Tibial nerve (tissue), 4 donors: ENCODE measurements at regions not wholly inside any gene's neighbourhood (a gene's known extent, or its start where the extent isn't known, plus 50 kb on each side); places are given as distances from the start of the nearest gene placed in this dataset.

ENCODE experiments used
- DNase-seq, 2 donors: peaks; one replicate each; pipeline ENCODE4 v3.0.0-alpha.2; 2019; ENCODE audit warnings: low spot score in 2 of 2
- H3K27ac ChIP-seq, 4 donors: fragments of 200-600 bp; sonication (generic) in 3 of 4; one replicate each; pipeline ENCODE4 v1.5.1; 2017 to 2019; ENCODE audit warnings: mild to moderate bottlenecking in 1 of 4
- H3K27me3 ChIP-seq, 2 donors: fragments of 200-600 bp; sonication (generic) in 1 of 2; one replicate each; pipeline versions ENCODE4 v1.5.1 to v1.6.0; 2017 to 2019
- H3K36me3 ChIP-seq, 3 donors: fragments of 200-600 bp; sonication (generic); one replicate each; pipeline ENCODE4 v1.5.1; 2018 to 2019
- H3K4me1 ChIP-seq, 4 donors: fragments of 200-600 bp; sonication (generic) in 3 of 4; one replicate each; pipeline ENCODE4 v1.5.1; 2017 to 2019
- H3K4me3 ChIP-seq, 4 donors: fragments of 200-600 bp; sonication (generic) in 3 of 4; one replicate each; pipeline ENCODE4 v1.5.1; 2017 to 2019; ENCODE audit warnings: mild to moderate bottlenecking in 1 of 4, moderate library complexity in 1 of 4
- H3K9me3 ChIP-seq, 4 donors: fragments of 200-600 bp; sonication (generic) in 3 of 4; one replicate each; pipeline ENCODE4 v1.5.1; 2017 to 2019
- CTCF ChIP-seq, 5 experiments: fragments of 200-600 bp in 3 of 5; fragments of 450-650 bp in 2 of 5; sonication (generic) in 3 of 5; IDR thresholded peaks; one replicate each; pipeline ENCODE4 v1.5.1; 2016 to 2019; ENCODE audit warnings: antibody characterized with exemption in 5 of 5, mild to moderate bottlenecking in 3 of 5, moderate library complexity in 2 of 5
- EP300 ChIP-seq, 2 donors: sonication (generic); formaldehyde crosslinking; IDR thresholded peaks; one replicate each; pipeline ENCODE4 v1.6.1; 2017; ENCODE audit warnings: antibody characterized with exemption in 2 of 2, mild to moderate bottlenecking in 1 of 2
- POLR2A ChIP-seq, 2 donors: fragments of 450-650 bp; IDR thresholded peaks; one replicate each; pipeline ENCODE4 v1.6.1; 2017; ENCODE audit warnings: antibody characterized with exemption in 2 of 2, mild to moderate bottlenecking in 2 of 2, moderate library complexity in 2 of 2
- WGBS, 2 donors: methylation state at CpG; one replicate each; pipeline ENCODE4 v1.1.5; 2018; 5-methylcytosine and 5-hydroxymethylcytosine counted together

- Histone ChIP-seq H3K4me3 (no peak overlapping the region), H3K9me3 (no peaks in the 10 kb centered on the region), H3K4me1 (peaks cover 0 to 32% (median 10%) of the 10 kb centered on the region in 4 donors), H3K36me3 (no peaks in the 10 kb centered on the region), H3K27ac (no peak overlapping the region), H3K27me3 (no peaks in the 10 kb centered on the region)
- no peak for TF ChIP-seq CTCF (IDR thresholded peaks at IDR 0.05)
- no peak for TF ChIP-seq POLR2A (IDR thresholded peaks at IDR 0.05)
- no peak for TF ChIP-seq EP300 (IDR thresholded peaks at IDR 0.05)
- no peak for DNase-seq
Measured at GRCh38 chr5:124337996-124338395, 408.4 kb downstream of the ZNF608 start.

- WGBS, 2 donors: 92 to 95% methylated on average over 4 of the region's 4 CpGs
- no peak for DNase-seq
- Histone ChIP-seq H3K36me3 (no peaks in the 10 kb centered on the region), H3K4me1 (no peaks in the 10 kb centered on the region), H3K9me3 (peaks cover 0 to 13% (median 0%) of the 10 kb centered on the region in 4 donors), H3K27me3 (no peaks in the 10 kb centered on the region), H3K27ac (no peak overlapping the region), H3K4me3 (no peak overlapping the region)
- TF ChIP-seq CTCF (IDR thresholded peaks at IDR 0.05): no peak
- TF ChIP-seq EP300 (IDR thresholded peaks at IDR 0.05): no peak
- TF ChIP-seq POLR2A (IDR thresholded peaks at IDR 0.05): no peak
Measured at GRCh38 chr5:124333298-124333979, 413.0 kb downstream of the ZNF608 start.

GRCh38 chr5:124332273-124332672, 414.2 kb downstream of the ZNF608 start:
- TF ChIP-seq EP300 (IDR thresholded peaks at IDR 0.05): no peak
- no peak for TF ChIP-seq POLR2A (IDR thresholded peaks at IDR 0.05)
- TF ChIP-seq CTCF (IDR thresholded peaks at IDR 0.05): no peak
- no peaks in the 10 kb centered on the region for H3K27me3 ChIP-seq
- WGBS, 2 donors: 97 to 98% methylated on average over 3 of the region's 3 CpGs
- H3K36me3 ChIP-seq: no peaks in the 10 kb centered on the region
- no peak overlapping the region for H3K4me3 ChIP-seq
- H3K27ac ChIP-seq: no peak overlapping the region
- H3K9me3 ChIP-seq: peaks cover 0 to 13% (median 0%) of the 10 kb centered on the region in 4 donors
- H3K4me1 ChIP-seq: no peaks in the 10 kb centered on the region
- no peak for DNase-seq

GRCh38 chr5:124330595-124331220, 415.7 kb downstream of the ZNF608 start:
- TF ChIP-seq POLR2A (IDR thresholded peaks at IDR 0.05): no peak
- no peak for TF ChIP-seq EP300 (IDR thresholded peaks at IDR 0.05)
- TF ChIP-seq CTCF (IDR thresholded peaks at IDR 0.05): no peak
- Histone ChIP-seq H3K27me3 (no peaks in the 10 kb centered on the region), H3K36me3 (no peaks in the 10 kb centered on the region), H3K4me1 (no peaks in the 10 kb centered on the region), H3K9me3 (peaks cover 0 to 13% (median 0%) of the 10 kb centered on the region in 4 donors), H3K27ac (no peak overlapping the region), H3K4me3 (no peak overlapping the region)
- DNase-seq: no peak

GRCh38 chr5:124328201-124328600, 418.2 kb downstream of the ZNF608 start:
- TF ChIP-seq EP300 (IDR thresholded peaks at IDR 0.05) (no peak), CTCF (IDR thresholded peaks at IDR 0.05) (no peak), POLR2A (IDR thresholded peaks at IDR 0.05) (no peak)
- no peak for DNase-seq
- H3K36me3 ChIP-seq: no peaks in the 10 kb centered on the region
- no peaks in the 10 kb centered on the region for H3K27me3 ChIP-seq
- H3K4me1 ChIP-seq: no peaks in the 10 kb centered on the region
- H3K4me3 ChIP-seq: no peak overlapping the region
- H3K27ac ChIP-seq: no peak overlapping the region
- H3K9me3 ChIP-seq: peaks cover 0 to 13% (median 0%) of the 10 kb centered on the region in 4 donors
